C4-2B (cell line): ENCODE measurements at regions not wholly inside any gene's neighbourhood (a gene's known extent, or its start where the extent isn't known, plus 50 kb on each side); places are given as distances from the start of the nearest gene placed in this dataset.

ENCODE experiments used
- CTCF ChIP-seq: fragments of 450-650 bp; conservative IDR thresholded peaks from 2 replicates; pipeline ENCODE4 v1.5.1; 2017; ENCODE audit warnings: mild to moderate bottlenecking
- ZFX ChIP-seq: fragments of 450-650 bp; IDR thresholded peaks from 2 replicates; pipeline ENCODE4 v1.6.1; 2017

- no peak for TF ChIP-seq CTCF
- TF ChIP-seq ZFX, result no peak
Measured at GRCh38 chr4:133062851-133063250, 86.2 kb upstream of the PCDH10 start.
